ENCODE measurements at regions not wholly inside any gene's neighbourhood (a gene's known extent, or its start where the extent isn't known, plus 50 kb on each side); places are given as distances from the start of the nearest gene placed in this dataset.
A peak's percentile ranks its signal among the peaks of the same experiment; 100 is the strongest.

GRCh38 chr22:27419473-27419872 is 382.1 kb downstream of the MN1 start:
- no peak for DNase-seq (ENCODE audit: low spot score)

DNA sequence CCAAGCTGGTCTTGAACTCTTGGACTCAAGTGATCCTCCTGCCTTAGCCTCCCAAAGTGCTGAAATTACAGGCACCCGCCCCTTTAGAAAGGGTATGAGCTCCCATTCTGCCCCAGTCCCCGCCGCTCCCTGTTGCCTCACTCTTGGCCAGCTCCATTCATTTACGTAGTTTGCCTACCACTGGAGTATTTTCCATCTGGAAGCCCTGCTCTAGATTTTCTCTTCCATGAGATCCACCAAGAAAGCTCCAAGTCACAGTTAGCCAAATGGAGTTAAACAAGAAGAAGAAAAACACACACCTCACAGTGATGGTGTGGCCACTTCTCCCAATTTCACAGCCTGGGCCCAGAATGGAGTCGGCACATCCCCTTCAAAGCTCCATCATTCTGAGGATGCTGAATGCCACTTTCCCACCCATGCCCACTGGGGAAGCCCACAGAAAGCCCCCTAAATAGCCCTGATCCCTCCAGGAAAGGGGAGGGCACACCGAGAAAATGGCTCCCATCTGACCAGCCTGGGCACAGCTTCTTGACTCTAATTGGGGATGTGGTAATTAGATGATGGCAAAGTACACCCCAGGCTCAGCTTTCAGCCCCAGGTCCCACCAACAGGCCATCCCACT is 381.2 kb downstream of the MN1 start:
- no peak for DNase-seq (ENCODE audit: low spot score)

DNA sequence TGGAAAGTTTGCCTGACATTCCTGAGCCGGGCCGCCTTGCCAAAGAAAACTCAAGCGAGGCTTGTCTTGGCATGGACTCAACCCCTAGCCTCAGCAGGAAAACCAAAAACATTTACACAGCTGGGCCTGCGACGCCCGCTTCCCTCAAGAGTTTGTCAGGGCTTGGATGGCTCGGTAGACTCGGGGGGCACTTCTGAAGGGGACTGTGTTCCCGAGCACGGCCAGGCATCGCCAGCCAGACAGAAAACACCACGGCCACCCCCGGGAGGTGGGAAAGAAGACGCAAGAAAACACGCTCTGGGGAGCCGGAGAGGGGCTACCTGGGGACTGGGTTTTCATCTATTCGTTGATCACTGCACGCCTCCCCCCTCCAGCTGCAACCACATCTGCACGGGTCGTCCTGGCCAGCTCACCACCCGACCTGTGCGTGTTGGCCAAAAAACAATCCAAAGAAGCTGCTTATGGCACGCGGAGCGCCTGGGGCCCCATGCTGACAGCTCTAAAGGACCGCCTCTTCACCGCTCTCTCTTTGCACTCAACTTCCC is 380.7 kb downstream of the MN1 start:
- no peak for DNase-seq (ENCODE audit: low spot score)

DNA sequence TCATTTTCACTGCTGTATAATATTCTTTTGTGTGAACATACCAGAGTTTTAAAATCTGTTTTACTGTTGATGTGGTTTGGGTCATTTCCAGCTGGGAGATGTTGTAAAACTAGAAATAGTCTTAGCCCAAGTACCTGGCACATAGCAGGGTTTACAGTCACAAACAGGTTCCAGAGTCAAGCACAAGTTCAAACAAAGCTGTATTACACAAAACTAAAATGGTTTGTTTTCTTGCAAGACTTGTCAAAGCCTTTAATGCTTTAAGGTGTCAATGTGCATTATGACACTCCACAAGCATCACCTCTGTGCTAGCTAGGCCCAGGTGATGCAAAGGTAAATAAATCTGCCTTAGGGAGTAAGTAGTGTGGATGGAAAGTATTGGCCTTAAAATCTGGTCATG is 379.1 kb downstream of the MN1 start:
- no peak for DNase-seq (ENCODE audit: low spot score)

DNA sequence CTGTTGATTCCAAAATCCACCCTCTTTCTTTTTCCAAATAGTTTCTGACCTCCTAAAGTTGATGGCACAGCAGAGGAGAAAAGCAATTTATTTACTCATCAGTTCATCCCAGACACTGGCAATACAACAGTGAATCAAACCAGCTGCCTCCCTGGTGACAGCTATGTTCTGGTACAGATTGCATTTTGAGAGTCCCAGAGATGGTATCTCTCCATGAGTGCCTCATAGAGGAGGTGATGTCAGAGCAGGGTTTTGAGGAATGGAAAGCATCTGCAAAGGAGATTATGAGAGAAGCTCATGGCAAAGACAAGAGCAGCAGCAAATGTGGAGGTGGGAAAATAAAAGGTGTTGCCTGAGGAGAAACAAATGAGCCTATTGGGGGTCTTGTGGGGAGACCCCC is 377.2 kb downstream of the MN1 start:
- DNase-seq (ENCODE audit: low spot score), result no peak

DNA sequence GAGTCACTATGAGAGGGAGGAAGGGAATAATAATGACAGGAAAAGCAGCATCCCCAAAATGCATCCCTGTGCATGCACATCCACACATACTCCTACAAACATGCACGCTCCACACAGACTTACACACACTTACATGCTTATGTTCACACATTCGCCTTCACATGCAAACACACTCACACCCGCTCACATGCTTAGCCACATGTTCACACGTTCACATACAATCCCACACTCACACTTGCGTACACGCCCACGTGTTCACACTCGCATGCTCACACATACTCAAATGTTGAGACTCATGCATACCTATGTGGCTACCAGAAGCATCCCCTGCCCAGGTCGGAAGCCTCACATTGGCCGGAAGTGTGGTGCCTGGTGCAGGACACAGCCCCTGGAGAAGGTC is 372.1 kb downstream of the MN1 start:
- no peak for DNase-seq (ENCODE audit: low spot score)

- no peak for DNase-seq (ENCODE audit: low spot score)
Measured at GRCh38 chr22:27431081-27431480, 370.5 kb downstream of the MN1 start.

- no peak for DNase-seq (ENCODE audit: low spot score)
Measured at GRCh38 chr22:27431896-27432295, 369.7 kb downstream of the MN1 start.

GRCh38 chr22:27433099-27433498 is 368.5 kb downstream of the MN1 start:
- no peak for DNase-seq (ENCODE audit: low spot score)

DNA sequence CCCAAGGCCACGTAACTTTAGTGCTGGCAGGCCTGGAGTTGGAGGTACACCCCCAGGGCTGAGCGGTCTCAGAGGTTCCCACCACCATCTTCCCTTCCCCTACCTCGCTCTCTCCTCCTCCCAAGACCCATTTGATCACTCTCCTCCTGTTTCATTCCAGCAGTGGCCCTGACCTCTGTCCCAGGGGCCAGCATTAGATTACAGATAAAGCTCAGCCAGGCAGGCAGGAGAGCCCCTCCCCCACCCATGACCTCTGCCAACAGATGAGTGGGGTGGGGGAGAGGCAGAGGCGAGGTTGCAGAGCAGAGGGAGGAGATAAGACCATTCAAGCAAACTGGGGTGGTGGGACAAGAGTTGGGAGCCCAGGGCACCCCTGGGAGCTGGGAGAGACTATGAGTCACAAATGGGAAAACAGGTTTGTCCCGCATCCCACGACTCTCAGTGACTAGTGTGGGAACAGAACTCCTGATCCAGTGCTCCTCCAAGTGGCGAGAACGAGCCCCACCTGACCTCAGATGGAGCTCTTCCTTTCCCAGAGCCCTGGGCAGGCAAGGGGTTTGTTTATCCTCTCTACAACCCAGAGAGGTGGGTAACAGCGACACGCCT is 367.9 kb downstream of the MN1 start:
- DNase-seq (ENCODE audit: low spot score), result no peak

- no peak for DNase-seq (ENCODE audit: low spot score)
Measured at GRCh38 chr22:27434898-27435297, 366.7 kb downstream of the MN1 start.

GRCh38 chr22:27435844-27436576 is 365.5 kb downstream of the MN1 start:
- no peak for DNase-seq (ENCODE audit: low spot score)

GRCh38 chr22:27436591-27436990 is 365.0 kb downstream of the MN1 start:
- DNase-seq (ENCODE audit: low spot score), result no peak

GRCh38 chr22:27437570-27437969 is 364.0 kb downstream of the MN1 start:
- no peak for DNase-seq (ENCODE audit: low spot score)

DNA sequence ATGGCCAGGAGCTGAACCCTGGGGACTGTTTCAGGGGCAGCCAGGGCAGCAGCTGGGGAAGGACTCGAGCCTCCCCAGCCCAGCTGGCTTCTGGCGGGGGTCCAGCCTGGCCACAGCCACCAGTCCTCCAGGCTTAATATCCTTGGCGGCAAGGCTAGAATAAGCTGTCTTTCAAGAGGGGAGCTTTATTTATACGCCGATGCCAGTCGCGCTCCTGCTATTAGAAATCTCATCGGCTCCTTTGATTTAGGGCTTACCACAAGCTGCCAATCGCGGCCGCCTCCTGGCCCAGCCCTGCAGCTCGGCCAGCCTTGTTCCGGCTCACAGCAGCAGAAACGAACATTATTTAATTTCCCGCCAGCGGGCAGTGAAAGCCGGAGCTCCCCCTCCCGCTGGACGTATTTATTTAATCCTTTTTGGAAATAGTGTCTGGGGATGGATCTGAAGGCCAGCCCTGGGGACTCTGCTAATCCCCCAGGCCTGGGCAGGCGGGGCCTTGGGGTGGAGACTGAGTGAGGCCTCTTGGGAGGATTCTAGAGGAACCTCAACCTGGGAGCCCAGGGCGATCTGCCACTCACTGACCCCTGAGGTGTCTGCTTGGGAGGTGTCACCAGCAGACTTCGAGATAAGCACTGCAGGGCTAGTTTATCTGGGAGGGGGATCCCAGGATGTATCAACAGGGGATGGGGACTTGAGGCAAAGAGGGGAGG is 363.1 kb downstream of the MN1 start:
- DNase-seq (ENCODE audit: low spot score), result peak; percentile 62

DNA sequence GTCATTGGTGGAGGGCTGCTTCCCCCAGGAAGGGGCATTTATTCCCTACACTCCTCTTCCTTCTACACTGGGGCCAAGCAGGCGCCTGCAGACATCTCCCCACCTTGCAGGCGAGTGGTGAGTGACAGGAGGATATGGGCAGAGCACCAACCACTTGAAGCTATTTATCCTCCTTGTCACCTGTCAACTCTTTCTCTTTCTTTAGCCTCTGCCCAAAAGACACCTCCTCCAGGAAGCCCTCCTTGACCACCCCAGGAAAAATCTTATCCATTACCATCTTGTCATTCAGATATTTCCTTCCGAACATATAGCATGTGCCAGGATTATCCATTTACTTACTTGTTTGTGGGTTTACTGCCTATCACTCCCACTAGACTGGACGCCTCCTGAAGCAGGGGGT is 362.4 kb downstream of the MN1 start:
- no peak for DNase-seq (ENCODE audit: low spot score)

DNA sequence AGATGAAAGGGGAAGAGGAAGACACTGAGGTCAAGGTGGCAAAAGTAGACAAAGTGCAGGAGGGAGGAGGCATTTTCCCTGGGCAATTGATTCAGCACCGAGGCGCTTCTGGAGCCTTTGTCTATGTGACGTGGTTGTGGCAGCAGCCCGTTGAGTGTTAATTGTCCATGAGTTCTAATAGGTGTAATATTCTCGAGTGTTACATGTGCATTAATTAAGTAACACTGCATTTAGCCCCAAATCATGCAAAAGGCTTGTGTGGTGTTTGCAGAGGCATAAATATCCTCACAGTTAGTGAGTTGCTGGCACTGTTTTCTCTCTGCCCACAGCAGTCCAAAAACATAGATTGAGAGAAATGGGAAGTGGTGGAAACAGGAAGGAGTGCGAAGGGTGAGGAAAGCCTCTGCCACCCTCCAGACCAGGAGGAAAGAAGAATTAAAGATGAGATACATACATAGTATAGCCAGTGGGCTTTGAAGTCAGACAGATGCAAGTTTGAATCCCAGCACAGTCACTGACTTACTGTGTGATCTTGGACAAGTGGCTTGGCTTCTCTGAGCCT is 361.2 kb downstream of the MN1 start:
- DNase-seq (ENCODE audit: low spot score), result no peak

DNA sequence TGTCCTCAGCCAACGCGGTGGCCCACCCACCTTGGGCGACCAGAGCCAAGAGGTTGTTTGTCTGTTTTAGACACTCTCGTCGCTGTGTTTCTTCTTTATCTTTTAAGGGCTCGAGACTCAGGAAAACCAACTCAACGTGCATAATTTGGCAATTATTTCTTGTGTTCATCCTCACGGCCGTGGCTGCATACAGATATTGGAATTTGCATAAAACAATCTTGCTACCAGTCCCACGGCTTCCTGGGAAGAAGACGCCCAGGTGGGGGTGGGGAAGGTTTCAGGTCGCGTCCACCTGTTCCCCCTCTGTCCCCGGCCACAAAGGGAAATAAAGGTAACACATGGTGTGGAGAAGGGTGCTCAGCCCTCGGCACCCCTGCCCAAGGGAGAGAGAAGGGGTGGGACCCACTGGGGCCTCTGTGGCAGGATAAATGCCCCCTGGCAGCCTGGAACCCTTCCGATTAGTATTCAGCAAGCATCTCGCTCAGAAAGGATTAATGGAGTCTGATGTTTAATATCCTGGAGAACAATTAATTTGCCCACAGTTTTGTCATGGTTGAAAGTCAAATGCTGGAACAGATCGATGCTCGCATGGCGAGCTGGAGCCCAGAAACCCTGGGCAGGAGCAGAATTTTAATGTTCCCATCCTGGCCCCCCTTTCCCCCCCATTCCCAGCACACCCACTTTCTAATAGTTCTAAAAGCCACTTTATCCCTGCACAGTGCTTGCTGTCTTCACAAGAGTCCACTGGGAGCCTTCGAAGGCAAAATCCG is 359.7 kb downstream of the MN1 start:
- DNase-seq (ENCODE audit: low spot score), result no peak

- DNase-seq (ENCODE audit: low spot score), result no peak
Measured at GRCh38 chr22:27443306-27443705, 358.2 kb downstream of the MN1 start.

DNA sequence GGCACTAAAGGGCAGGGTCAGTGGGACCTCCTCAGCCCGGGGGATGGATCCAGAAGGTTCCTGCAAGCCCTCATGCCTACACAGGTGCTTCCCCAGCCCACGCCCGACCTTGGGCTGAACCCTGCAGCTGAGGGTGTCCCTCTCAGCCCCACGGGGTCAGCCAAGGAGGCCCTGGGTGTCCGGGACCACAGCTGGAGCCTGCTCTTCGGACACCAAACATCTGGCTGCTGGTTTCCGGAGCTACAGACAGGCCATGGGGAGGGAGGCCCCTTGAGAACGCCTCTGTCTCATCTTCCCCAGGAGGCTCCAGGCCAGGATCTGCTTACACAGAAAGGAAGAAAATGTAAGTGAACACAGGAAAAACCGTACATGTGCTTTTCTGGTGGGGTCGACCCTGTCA is 355.7 kb downstream of the MN1 start:
- DNase-seq (ENCODE audit: low spot score), result no peak

DNA sequence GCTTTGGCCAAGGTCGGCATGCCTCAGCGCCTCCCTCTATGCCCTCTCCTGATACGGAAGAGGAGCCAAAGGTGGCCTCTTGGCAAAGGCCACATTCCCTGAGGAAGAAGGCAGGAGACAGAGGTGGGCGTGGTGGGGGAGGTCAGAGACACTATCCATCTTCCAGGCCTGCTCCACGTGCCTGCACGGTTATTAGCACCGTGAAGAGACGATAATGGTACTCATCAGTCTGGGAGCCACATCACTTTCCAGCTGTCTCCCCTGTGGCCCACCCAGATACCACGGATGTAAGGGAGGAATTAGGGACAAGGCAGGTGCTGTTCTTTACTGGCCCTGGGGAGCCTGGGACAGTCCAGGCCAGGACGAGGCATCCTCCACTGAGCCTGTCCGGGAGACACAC is 354.3 kb downstream of the MN1 start:
- no peak for DNase-seq (ENCODE audit: low spot score)

DNA sequence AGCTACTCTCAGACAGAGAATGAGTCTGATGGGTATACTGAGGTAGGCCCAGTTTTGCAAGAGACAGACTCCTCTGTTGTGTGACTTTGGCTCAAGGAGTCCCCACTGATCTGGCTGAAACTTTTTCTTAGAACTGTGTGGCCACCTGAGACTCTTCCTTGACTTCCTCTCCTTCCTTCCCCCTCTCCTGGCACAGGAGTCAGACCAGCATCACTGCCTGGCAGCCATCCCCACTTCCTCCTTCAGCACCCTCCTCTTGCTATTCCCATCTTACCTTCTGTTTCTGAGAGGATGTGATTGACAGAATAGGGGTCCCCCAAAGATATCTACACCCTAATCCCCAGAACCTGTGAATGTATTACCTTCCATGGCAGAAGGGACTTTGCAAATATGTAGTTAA is 351.1 kb downstream of the MN1 start:
- no peak for DNase-seq (ENCODE audit: low spot score)

Data from SW480 (cell line).